ENCODE measurements at regions not wholly inside any gene's neighbourhood (a gene's known extent, or its start where the extent isn't known, plus 50 kb on each side); places are given as distances from the start of the nearest gene placed in this dataset.

- no peak for TF ChIP-seq BCL11A (IDR thresholded peaks at IDR 0.05; ENCODE audit: low read depth, low read length)
- TF ChIP-seq NBN (IDR thresholded peaks at IDR 0.05) = 0 out of 2 replicates have a peak, but pooled peaks have one; percentile 29
Measured at GRCh38 chr4:15162465-15163283, 160.4 kb downstream of the CPEB2 start (continued).

GRCh38 chr4:15163284-15163645, 161.0 kb downstream of the CPEB2 start:
- H3K4me1 ChIP-seq (ENCODE audit: control insufficient read depth, insufficient read depth, low read length) = no peaks in the 10 kb centered on the region
- H3K9me3 ChIP-seq (replicated peaks; ENCODE audit: control insufficient read depth, insufficient read depth, low read length) = no peaks in the 10 kb centered on the region
- RAD21 ChIA-PET (ENCODE audit: unreplicated experiment) = interaction anchor here (1.6 to 2.9 kb wide), 2 partner anchors 413 to 1506 kb away, joined by 6 to 10 read pairs; no protein-coding TSS in a partner anchor
- CTCF ChIA-PET = interaction anchor here (0.8 to 2.8 kb wide), 4 partner anchors 106 to 1509 kb away, joined by 3 to 10 read pairs (median 4); no protein-coding TSS in a partner anchor
- SMC1A ChIA-PET (ENCODE audit: uncharacterized antibody, unreplicated experiment) = interaction anchor here (1.9 kb wide), 1 partner anchor 1507 kb away, joined by 4 read pairs; no protein-coding TSS in a partner anchor
- BruUV-seq (replicated peaks) = no TSS peak
- no peaks in the 10 kb centered on the region for H3K27me3 ChIP-seq (replicated peaks in 1 of 2; ENCODE audit: control insufficient read depth in 2 of 2, insufficient read depth in 2 of 2, low read length in 1 of 2)
- H3K79me2 ChIP-seq (ENCODE audit: control insufficient read depth, insufficient read depth, low read length) = no peaks in the 10 kb centered on the region
- POLR2A ChIA-PET = no interaction called here
- no peak overlapping the region for H3K4me3 ChIP-seq
- H3K4me2 ChIP-seq (ENCODE audit: control insufficient read depth, insufficient read depth) = no peak overlapping the region
- no peak overlapping the region for H3K9ac ChIP-seq (ENCODE audit: control insufficient read depth, insufficient read depth, low read length)
- no peak for ATAC-seq
- H3K27ac ChIP-seq (ENCODE audit: control insufficient read depth, insufficient read depth) = no peak overlapping the region
- WGBS (ENCODE audit: insufficient coverage, insufficient replicate concordance, low lambda C conversion rate, missing lambda C conversion rate) = 65% methylated on average over 4 of the region's 4 CpGs
- no peak for DNase-seq (ENCODE audit: low read depth, low spot score)
- no peaks in the 10 kb centered on the region for H3K36me3 ChIP-seq (ENCODE audit: control insufficient read depth in 2 of 2, insufficient read depth in 2 of 2, low read length in 1 of 2)
- no peak for FAIRE-seq
- TF ChIP-seq EGR1 (IDR thresholded peaks at IDR 0.05; ENCODE audit: borderline replicate concordance in 1 of 2, low read depth in 2 of 2, low read length in 2 of 2) (no peak), IRF4 (IDR thresholded peaks at IDR 0.05; ENCODE audit: low read depth, low read length) (no peak), SRF (IDR thresholded peaks at IDR 0.05; ENCODE audit: low read depth in 2 of 2, low read length in 2 of 2) (no peak), FOS (IDR thresholded peaks at IDR 0.05; ENCODE audit: borderline replicate concordance, extremely low read depth, insufficient read length) (no peak), BACH1 (IDR thresholded peaks at IDR 0.05; ENCODE audit: borderline replicate concordance) (no peak)
- TF ChIP-seq, protein P1, sequence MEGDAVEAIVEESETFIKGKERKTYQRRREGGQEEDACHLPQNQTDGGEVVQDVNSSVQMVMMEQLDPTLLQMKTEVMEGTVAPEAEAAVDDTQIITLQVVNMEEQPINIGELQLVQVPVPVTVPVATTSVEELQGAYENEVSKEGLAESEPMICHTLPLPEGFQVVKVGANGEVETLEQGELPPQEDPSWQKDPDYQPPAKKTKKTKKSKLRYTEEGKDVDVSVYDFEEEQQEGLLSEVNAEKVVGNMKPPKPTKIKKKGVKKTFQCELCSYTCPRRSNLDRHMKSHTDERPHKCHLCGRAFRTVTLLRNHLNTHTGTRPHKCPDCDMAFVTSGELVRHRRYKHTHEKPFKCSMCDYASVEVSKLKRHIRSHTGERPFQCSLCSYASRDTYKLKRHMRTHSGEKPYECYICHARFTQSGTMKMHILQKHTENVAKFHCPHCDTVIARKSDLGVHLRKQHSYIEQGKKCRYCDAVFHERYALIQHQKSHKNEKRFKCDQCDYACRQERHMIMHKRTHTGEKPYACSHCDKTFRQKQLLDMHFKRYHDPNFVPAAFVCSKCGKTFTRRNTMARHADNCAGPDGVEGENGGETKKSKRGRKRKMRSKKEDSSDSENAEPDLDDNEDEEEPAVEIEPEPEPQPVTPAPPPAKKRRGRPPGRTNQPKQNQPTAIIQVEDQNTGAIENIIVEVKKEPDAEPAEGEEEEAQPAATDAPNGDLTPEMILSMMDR (IDR thresholded peaks at IDR 0.05 in 2 of 3, conservative IDR thresholded peaks at IDR 0.05 in 1 of 3; ENCODE audit: control insufficient read depth in 2 of 3, extremely low read depth in 1 of 3, insufficient read depth in 1 of 3, low read depth in 3 of 3, low read length in 3 of 3) = no peak
- intact Hi-C loops (cut with micrococcal nuclease; ENCODE audit: unreplicated experiment) (no loop called here), in situ Hi-C loops (cut with MboI) (loop anchor here (10.0 kb wide), 1 partner anchor 1508 kb away; no protein-coding TSS in a partner anchor)
- H4K20me1 ChIP-seq (ENCODE audit: control insufficient read depth, insufficient read depth) = no peaks in the 10 kb centered on the region
- H2AFZ ChIP-seq (ENCODE audit: control insufficient read depth, low read depth, low read length) = no peak overlapping the region
